H1 (cell line): ENCODE measurements at regions not wholly inside any gene's neighbourhood (a gene's known extent, or its start where the extent isn't known, plus 50 kb on each side); places are given as distances from the start of the nearest gene placed in this dataset.

Source experiments
- CTCF ChIA-PET: fragments of 300-600 bp; sonication (Branson Sonifier 250); formaldehyde crosslinking; loops from one replicate; lab custom pipeline; 2021; ENCODE audit not compliant: partially characterized antibody; lab: Charles Lee
- POLR2A ChIA-PET: fragments of 300-600 bp; sonication (Branson Sonifier 250); formaldehyde crosslinking; loops from one replicate; lab custom pipeline; 2021; ENCODE audit warnings: inconsistent platforms; ENCODE audit not compliant: partially characterized antibody; lab: Charles Lee
- DNase-seq, 2 experiments: peaks; one replicate each; pipeline versions ENCODE4 v3.0.0 to v3.0.0-alpha.2; 2010 to 2022; ENCODE audit warnings: low spot score in 2 of 2, low read depth in 1 of 2, mixed read lengths in 1 of 2
- FAIRE-seq: peaks from 2 replicates; lab custom pipeline; 2011; peaks lifted over from hg19 to GRCh38; lab: Jason Lieb, UNC
- H2AFZ ChIP-seq: 2 replicates; pipeline ENCODE4 v1.8.1; 2012; ENCODE audit warnings: low read length, inconsistent platforms
- H2AK5ac ChIP-seq: 2 replicates; pipeline ENCODE4 v1.6.1; 2013; ENCODE audit warnings: low read depth, low read length
- H2BK120ac ChIP-seq: replicated peaks from 2 replicates; pipeline ENCODE3; 2013; ENCODE audit warnings: low read depth, low read length, inconsistent platforms
- H2BK12ac ChIP-seq: 2 replicates; pipeline ENCODE4 v1.6.1; 2013; ENCODE audit warnings: low read depth, low read length
- H2BK15ac ChIP-seq: 2 replicates; pipeline ENCODE4 v1.6.1; 2013; ENCODE audit warnings: low read length
- H2BK20ac ChIP-seq: 2 replicates; pipeline ENCODE4 v1.6.1; 2013; ENCODE audit warnings: low read length
- H2BK5ac ChIP-seq: 2 replicates; pipeline ENCODE4 v1.6.1; 2013; ENCODE audit warnings: low read depth, low read length
- H3K14ac ChIP-seq: 2 replicates; pipeline ENCODE4 v1.6.1; 2013; ENCODE audit warnings: inconsistent platforms; ENCODE audit not compliant: insufficient read length
- H3K18ac ChIP-seq: 2 replicates; pipeline ENCODE4 v1.6.1; 2013; ENCODE audit warnings: low read length; ENCODE audit errors: extremely low read depth
- H3K23ac ChIP-seq: 2 replicates; pipeline ENCODE4 v1.6.1; 2013; ENCODE audit warnings: inconsistent platforms; ENCODE audit not compliant: insufficient read length
- H3K23me2 ChIP-seq: 2 replicates; pipeline ENCODE4 v1.6.1; 2013; ENCODE audit warnings: low read depth, low read length
- H3K27ac ChIP-seq: 2 replicates; pipeline ENCODE4 v1.6.1; 2011; ENCODE audit warnings: low read depth, low read length, inconsistent platforms
- H3K27me3 ChIP-seq, 4 experiments: replicated peaks in 1 of 4; 1 replicate in 1 of 4; 2 replicates in 3 of 4; pipeline versions ENCODE4 v1.6.1 to v1.8.1; 2011 to 2013; ENCODE audit warnings: low read length in 3 of 4, mild to moderate bottlenecking in 3 of 4, inconsistent platforms in 2 of 4, mixed read lengths in 2 of 4, moderate library complexity in 1 of 4; ENCODE audit not compliant: control insufficient read depth in 3 of 4, insufficient read depth in 3 of 4; ENCODE audit errors: extremely low read depth in 1 of 4
- H3K36me3 ChIP-seq, 4 experiments: 2 replicates each; pipeline versions ENCODE4 v1.6.1 to v1.8.1; 2011 to 2013; ENCODE audit warnings: mild to moderate bottlenecking in 4 of 4, low read length in 3 of 4, moderate library complexity in 2 of 4, control low read depth in 1 of 4, inconsistent platforms in 1 of 4; ENCODE audit not compliant: insufficient read depth in 4 of 4, control insufficient read depth in 2 of 4
- H3K4ac ChIP-seq: replicated peaks from 2 replicates; pipeline ENCODE3; 2013; ENCODE audit warnings: low read length, low read depth, mixed read lengths, inconsistent platforms; ENCODE audit not compliant: insufficient read length
- H3K4me1 ChIP-seq, 4 experiments: replicated peaks in 1 of 4; 1 replicate in 1 of 4; 2 replicates in 3 of 4; pipeline versions ENCODE4 v1.6.1 to v1.8.1; 2011 to 2013; ENCODE audit warnings: low read length in 3 of 4, inconsistent platforms in 2 of 4, mixed read lengths in 1 of 4; ENCODE audit not compliant: insufficient read depth in 4 of 4, control insufficient read depth in 3 of 4
- H3K4me2 ChIP-seq, 2 experiments: 2 replicates each; pipeline versions ENCODE4 v1.6.1 to v1.8.1; 2011 to 2013; ENCODE audit warnings: low read depth in 2 of 2, low read length in 2 of 2, control low read depth in 1 of 2, inconsistent platforms in 1 of 2, mild to moderate bottlenecking in 1 of 2; ENCODE audit not compliant: insufficient read depth in 1 of 2
- H3K4me3 ChIP-seq, 4 experiments: fragments of 200-600, 300-600 bp in 1 of 4; sonication (generic), shearing (Covaris generic), sonication (Bioruptor Twin) in 1 of 4; 2 replicates each; pipeline versions ENCODE4 v1.5.1 to v1.8.1; 2011 to 2016; ENCODE audit warnings: low read length in 4 of 4, low read depth in 3 of 4, control low read depth in 2 of 4, inconsistent platforms in 2 of 4, mild to moderate bottlenecking in 2 of 4, mixed read lengths in 1 of 4, moderate library complexity in 1 of 4; ENCODE audit not compliant: insufficient read depth in 2 of 4; ENCODE audit errors: extremely low read depth in 1 of 4
- H3K56ac ChIP-seq: replicated peaks from 2 replicates; pipeline ENCODE3; 2013; ENCODE audit warnings: low read depth, mild to moderate bottlenecking, mixed read lengths, low read length, inconsistent platforms; ENCODE audit not compliant: insufficient read length
- H3K79me1 ChIP-seq: 2 replicates; pipeline ENCODE4 v1.6.1; 2013; ENCODE audit warnings: low read depth, low read length, control low read depth
- H3K79me2 ChIP-seq, 2 experiments: 2 replicates each; pipeline versions ENCODE4 v1.6.1 to v1.8.1; 2012 to 2013; ENCODE audit warnings: low read length in 2 of 2, mild to moderate bottlenecking in 2 of 2, inconsistent platforms in 1 of 2; ENCODE audit not compliant: insufficient read depth in 2 of 2, control insufficient read depth in 1 of 2
- H3K9ac ChIP-seq, 4 experiments: replicated peaks in 1 of 4; 1 replicate in 1 of 4; 2 replicates in 3 of 4; pipeline versions ENCODE4 v1.6.1 to v1.8.1; 2011 to 2013; ENCODE audit warnings: low read depth in 3 of 4, low read length in 3 of 4, control low read depth in 2 of 4, mild to moderate bottlenecking in 2 of 4, moderate library complexity in 2 of 4, inconsistent platforms in 1 of 4; ENCODE audit errors: extremely low read depth in 1 of 4
- H3K9me3 ChIP-seq, 2 experiments: 2 replicates each; pipeline versions ENCODE4 v1.6.1 to v1.8.1; 2012 to 2013; ENCODE audit warnings: mild to moderate bottlenecking in 2 of 2, moderate library complexity in 2 of 2, control low read depth in 1 of 2, inconsistent platforms in 1 of 2, low read depth in 1 of 2, low read length in 1 of 2, mixed read lengths in 1 of 2; ENCODE audit not compliant: insufficient read depth in 2 of 2
- H4K20me1 ChIP-seq, 2 experiments: replicated peaks in 1 of 2; 2 replicates each; pipeline versions ENCODE3 to v1.8.1; 2011 to 2013; ENCODE audit warnings: inconsistent platforms in 2 of 2, low read length in 2 of 2, mild to moderate bottlenecking in 1 of 2; ENCODE audit not compliant: insufficient read depth in 2 of 2, control insufficient read depth in 1 of 2
- H4K5ac ChIP-seq: 2 replicates; pipeline ENCODE4 v1.6.1; 2013; ENCODE audit warnings: low read length, low read depth, mixed read lengths, inconsistent platforms; ENCODE audit not compliant: insufficient read length
- H4K8ac ChIP-seq: 2 replicates; pipeline ENCODE4 v1.8.0; 2013; ENCODE audit warnings: mild to moderate bottlenecking, moderate library complexity, low read length, inconsistent platforms; ENCODE audit not compliant: insufficient read depth; ENCODE audit errors: extremely low read depth
- H4K91ac ChIP-seq: replicated peaks from 2 replicates; pipeline ENCODE3; 2013; ENCODE audit warnings: low read length, mixed read lengths, inconsistent platforms; ENCODE audit not compliant: insufficient read length
- CBX5 ChIP-seq: fragments of 300-800, 300-1000 bp; sonication (generic); IDR thresholded peaks from 2 replicates; pipeline ENCODE4 v1.7.1; 2016; ENCODE audit warnings: antibody characterized with exemption, low read length, low read depth
- CREB1 ChIP-seq: IDR thresholded peaks from 2 replicates; pipeline ENCODE4 v1.6.1; 2012; ENCODE audit warnings: inconsistent platforms
- EP300 ChIP-seq, 2 experiments: IDR thresholded peaks; 1 replicate in 1 of 2; 2 replicates in 1 of 2; pipeline ENCODE4 v1.6.1; 2011 to 2012; ENCODE audit warnings: low read depth in 2 of 2, low read length in 2 of 2, mild to moderate bottlenecking in 2 of 2, borderline replicate concordance in 1 of 2, inconsistent platforms in 1 of 2, moderate library complexity in 1 of 2
- POU5F1 ChIP-seq: IDR thresholded peaks from 2 replicates; pipeline ENCODE4 v1.6.1; 2011; ENCODE audit warnings: low read depth, mild to moderate bottlenecking, low read length, moderate library complexity
- SIRT6 ChIP-seq: IDR thresholded peaks from one replicate; pipeline ENCODE4 v1.7.1; 2012; ENCODE audit warnings: low read length, inconsistent platforms
- USF2 ChIP-seq: IDR thresholded peaks from 2 replicates; pipeline ENCODE4 v1.6.1; 2011; ENCODE audit warnings: low read length, improper control_type of control experiment
- YY1 ChIP-seq: IDR thresholded peaks from 2 replicates; pipeline ENCODE4 v1.6.1; 2011; ENCODE audit warnings: low read depth, mild to moderate bottlenecking, low read length
- WGBS, 2 experiments: shearing (Covaris generic) in 1 of 2; methylation state at CpG; one replicate each; pipeline versions ENCODE4 v1.1.6 to v1.1.7; 2013 to 2015; ENCODE audit warnings: low lambda C conversion rate in 2 of 2, mixed read lengths in 2 of 2, inconsistent platforms in 1 of 2, low coverage in 1 of 2, missing lambda C conversion rate in 1 of 2; ENCODE audit not compliant: insufficient replicate concordance in 2 of 2, insufficient coverage in 1 of 2, insufficient read length in 1 of 2; ENCODE audit errors: extremely low coverage in 1 of 2, missing lambda C conversion rate in 1 of 2; 5-methylcytosine and 5-hydroxymethylcytosine counted together

DNA sequence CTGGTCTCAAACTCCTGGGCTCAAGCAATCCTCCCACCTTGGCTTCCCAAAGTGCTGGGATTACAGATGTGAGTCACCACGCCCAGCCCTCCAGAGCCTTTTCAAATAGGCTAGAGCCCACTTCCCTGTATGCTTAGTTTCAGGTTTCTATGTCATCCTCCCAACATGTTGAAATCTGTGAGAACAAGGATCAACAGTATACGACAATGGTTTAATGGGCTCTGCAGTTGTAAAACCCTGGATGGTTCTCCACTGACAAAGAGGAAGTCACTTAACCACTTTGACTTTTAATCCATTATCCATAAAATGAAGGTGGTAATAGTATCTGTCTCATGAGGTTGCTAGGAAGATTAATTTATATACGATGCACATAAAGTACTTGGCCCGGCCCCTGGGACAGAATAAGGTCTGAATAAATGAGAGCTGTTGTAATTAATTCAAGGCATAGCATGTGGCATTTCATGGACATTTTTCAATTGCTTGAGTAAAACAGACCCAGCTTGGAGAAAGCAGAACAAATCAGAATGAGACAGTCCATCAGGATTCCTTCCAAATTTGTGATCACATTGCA, 113.9 kb upstream of the ZNF648 start:
- FAIRE-seq (no peak), DNase-seq (no peak)
- Histone ChIP-seq H2BK5ac (no peak overlapping the region), H2AK5ac (no peak overlapping the region), H3K4ac (no peak overlapping the region), H3K4me2 (no peak overlapping the region), H2AFZ (no peak overlapping the region), H4K20me1 (no peaks in the 10 kb centered on the region), H3K9ac (no peak overlapping the region), H3K4me3 (no peak overlapping the region), H3K79me1 (no peaks in the 10 kb centered on the region), H2BK20ac (no peak overlapping the region), H3K4me1 (no peaks in the 10 kb centered on the region), H3K14ac (no peak overlapping the region), H3K9me3 (no peaks in the 10 kb centered on the region), H3K27ac (no peak overlapping the region), H3K18ac (no peak overlapping the region), H3K23ac (no peak overlapping the region), H3K27me3 (no peaks in the 10 kb centered on the region), H3K56ac (no peak overlapping the region), H3K23me2 (no peaks in the 10 kb centered on the region), H2BK15ac (no peak overlapping the region), H4K8ac (no peak overlapping the region), H3K36me3 (no peaks in the 10 kb centered on the region), H3K79me2 (no peaks in the 10 kb centered on the region), H4K91ac (no peak overlapping the region), H2BK120ac (no peak overlapping the region), H4K5ac (no peak overlapping the region), H2BK12ac (no peak overlapping the region)
- 76% methylated on average over 4 of the region's 4 CpGs; no CpG with 5 or more reads in 1 of the 2 experiments for WGBS, 2 experiments
- ChIA-PET CTCF (interaction anchor here (1.4 kb wide), 1 partner anchor 22 kb away, joined by 4 read pairs; no protein-coding TSS in a partner anchor), POLR2A (no interaction called here)
- TF ChIP-seq EP300 (IDR thresholded peaks at IDR 0.05; ENCODE audit: borderline replicate concordance in 1 of 2, low read depth in 2 of 2, low read length in 2 of 2): no peak
- TF ChIP-seq SIRT6: no peak
- TF ChIP-seq USF2: no peak
- TF ChIP-seq YY1: no peak
- no peak for TF ChIP-seq CREB1
- TF ChIP-seq CBX5: no peak
- no peak for TF ChIP-seq POU5F1
